Transverse colon (tissue), 4 donors: ENCODE measurements at regions not wholly inside any gene's neighbourhood (a gene's known extent, or its start where the extent isn't known, plus 50 kb on each side); places are given as distances from the start of the nearest gene placed in this dataset.
A peak's percentile ranks its signal among the peaks of the same experiment; 100 is the strongest.

Experiments
- DNase-seq: peaks from one replicate; pipeline ENCODE4 v3.0.0-alpha.2; 2019
- H3K27ac ChIP-seq, 4 donors: fragments of 200-600 bp; sonication (generic); 2 replicates each; pipeline ENCODE4 v1.5.1; 2016 to 2018; ENCODE audit warnings: inconsistent platforms in 4 of 4
- H3K27me3 ChIP-seq: fragments of 200-600 bp; sonication (generic); 2 replicates; pipeline ENCODE4 v1.5.1; 2017; ENCODE audit warnings: inconsistent platforms
- H3K36me3 ChIP-seq, 4 donors: fragments of 200-600 bp; sonication (generic); 2 replicates each; pipeline ENCODE4 v1.5.1; 2017 to 2019; ENCODE audit warnings: inconsistent platforms in 4 of 4
- H3K4me1 ChIP-seq, 4 donors: fragments of 200-600 bp; sonication (generic); 2 replicates each; pipeline ENCODE4 v1.5.1; 2017 to 2020; ENCODE audit warnings: inconsistent platforms in 4 of 4
- H3K4me3 ChIP-seq, 4 donors: fragments of 200-600 bp; sonication (generic); 1 replicate in 1 of 4; 2 replicates in 3 of 4; pipeline versions ENCODE4 v1.5.1 to v1.6.1; 2017 to 2019; ENCODE audit warnings: inconsistent platforms in 4 of 4
- H3K9me3 ChIP-seq, 2 donors: fragments of 200-600 bp; sonication (generic); 2 replicates each; pipeline ENCODE4 v1.5.1; 2017 to 2019; ENCODE audit warnings: inconsistent platforms in 2 of 2
- EP300 ChIP-seq: sonication (generic); formaldehyde crosslinking; IDR thresholded peaks from one replicate; pipeline ENCODE4 v1.6.1; 2017; ENCODE audit warnings: antibody characterized with exemption, low read depth
- POLR2A ChIP-seq: fragments of 450-650 bp; IDR thresholded peaks from one replicate; pipeline ENCODE4 v1.6.1; 2016; ENCODE audit warnings: antibody characterized with exemption, mild to moderate bottlenecking, moderate library complexity
- POLR2AphosphoS5 ChIP-seq, 3 donors: sonication (generic); formaldehyde crosslinking; IDR thresholded peaks; one replicate each; pipeline ENCODE4 v1.6.1; 2016; ENCODE audit warnings: antibody characterized with exemption in 3 of 3
- WGBS, 2 donors: methylation state at CpG; one replicate each; pipeline ENCODE4 v1.1.5; 2018; ENCODE audit warnings: low coverage in 1 of 2; 5-methylcytosine and 5-hydroxymethylcytosine counted together
- in situ Hi-C, 4 donors: fragments of 200-750 bp; cut with MboI; loops; one replicate each; pipeline versions ENCODE4 v1.15.0 to v1.15.1; 2017; ENCODE audit warnings: low sequenced_read_pairs in 3 of 4, low pct_ligation_motif_present in 1 of 4, low pct_unique_long_range_greater_than_20kb in 1 of 4
- intact Hi-C: fragments of 100-400 bp; cut with DNase I; formaldehyde crosslinking; loops from one replicate; pipeline ENCODE4 v1.15.1; 2023; ENCODE audit warnings: low total_unique reads
- TF ChIP-seq, protein P1 (sequence below), 5 experiments: fragments of 200-600 bp in 3 of 5; fragments of 450-650 bp in 2 of 5; sonication (generic) in 3 of 5; IDR thresholded peaks; 1 replicate in 2 of 5; 2 replicates in 3 of 5; pipeline ENCODE4 v1.5.1; 2016 to 2017; ENCODE audit warnings: antibody characterized with exemption in 5 of 5, inconsistent platforms in 3 of 5, mild to moderate bottlenecking in 2 of 5, moderate library complexity in 1 of 5

DNA sequence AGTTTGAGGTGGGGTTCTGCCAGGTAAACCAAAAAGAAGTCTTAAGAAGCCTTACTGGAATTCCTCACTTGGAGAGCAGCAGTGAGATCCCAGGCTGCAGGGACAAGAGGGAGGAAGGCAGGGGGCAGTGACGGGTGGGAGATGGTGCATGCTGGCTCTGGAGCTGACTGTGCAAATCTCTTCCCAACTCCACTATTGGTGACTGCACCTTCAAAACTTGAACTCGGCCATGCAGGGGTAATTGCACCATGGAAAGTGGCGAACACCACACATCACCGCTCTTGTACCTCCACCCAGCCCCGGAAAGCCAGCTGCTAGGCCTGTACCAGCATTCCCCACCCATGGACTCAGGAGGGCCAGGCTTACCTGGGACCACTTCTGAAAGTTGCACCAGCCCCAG is 51.4 kb upstream of the CDR2 start:
- Histone ChIP-seq H3K9me3 (no peaks in the 10 kb centered on the region), H3K4me3 (no peak overlapping the region), H3K27ac (peak overlapping the region in 2 of 4 donors; percentile 64 to 67), H3K4me1 (peaks cover 0 to 12% (median 0%) of the 10 kb centered on the region in 4 donors), H3K27me3 (no peaks in the 10 kb centered on the region), H3K36me3 (peaks cover 0 to 30% (median 11%) of the 10 kb centered on the region in 4 donors)
- no peak for DNase-seq
- intact Hi-C loops (no loop called here), in situ Hi-C loops (no loop called here)
- WGBS, 2 donors, result 92% methylated on average over 2 of the region's 5 CpGs; no CpG with 5 or more reads in 1 of the 2 donors
- no peak for TF ChIP-seq POLR2A
- TF ChIP-seq EP300, result no peak
- no peak for TF ChIP-seq POLR2AphosphoS5 (IDR thresholded peaks at IDR 0.05)
- TF ChIP-seq, protein P1, sequence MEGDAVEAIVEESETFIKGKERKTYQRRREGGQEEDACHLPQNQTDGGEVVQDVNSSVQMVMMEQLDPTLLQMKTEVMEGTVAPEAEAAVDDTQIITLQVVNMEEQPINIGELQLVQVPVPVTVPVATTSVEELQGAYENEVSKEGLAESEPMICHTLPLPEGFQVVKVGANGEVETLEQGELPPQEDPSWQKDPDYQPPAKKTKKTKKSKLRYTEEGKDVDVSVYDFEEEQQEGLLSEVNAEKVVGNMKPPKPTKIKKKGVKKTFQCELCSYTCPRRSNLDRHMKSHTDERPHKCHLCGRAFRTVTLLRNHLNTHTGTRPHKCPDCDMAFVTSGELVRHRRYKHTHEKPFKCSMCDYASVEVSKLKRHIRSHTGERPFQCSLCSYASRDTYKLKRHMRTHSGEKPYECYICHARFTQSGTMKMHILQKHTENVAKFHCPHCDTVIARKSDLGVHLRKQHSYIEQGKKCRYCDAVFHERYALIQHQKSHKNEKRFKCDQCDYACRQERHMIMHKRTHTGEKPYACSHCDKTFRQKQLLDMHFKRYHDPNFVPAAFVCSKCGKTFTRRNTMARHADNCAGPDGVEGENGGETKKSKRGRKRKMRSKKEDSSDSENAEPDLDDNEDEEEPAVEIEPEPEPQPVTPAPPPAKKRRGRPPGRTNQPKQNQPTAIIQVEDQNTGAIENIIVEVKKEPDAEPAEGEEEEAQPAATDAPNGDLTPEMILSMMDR (IDR thresholded peaks at IDR 0.05), result no peak

DNA sequence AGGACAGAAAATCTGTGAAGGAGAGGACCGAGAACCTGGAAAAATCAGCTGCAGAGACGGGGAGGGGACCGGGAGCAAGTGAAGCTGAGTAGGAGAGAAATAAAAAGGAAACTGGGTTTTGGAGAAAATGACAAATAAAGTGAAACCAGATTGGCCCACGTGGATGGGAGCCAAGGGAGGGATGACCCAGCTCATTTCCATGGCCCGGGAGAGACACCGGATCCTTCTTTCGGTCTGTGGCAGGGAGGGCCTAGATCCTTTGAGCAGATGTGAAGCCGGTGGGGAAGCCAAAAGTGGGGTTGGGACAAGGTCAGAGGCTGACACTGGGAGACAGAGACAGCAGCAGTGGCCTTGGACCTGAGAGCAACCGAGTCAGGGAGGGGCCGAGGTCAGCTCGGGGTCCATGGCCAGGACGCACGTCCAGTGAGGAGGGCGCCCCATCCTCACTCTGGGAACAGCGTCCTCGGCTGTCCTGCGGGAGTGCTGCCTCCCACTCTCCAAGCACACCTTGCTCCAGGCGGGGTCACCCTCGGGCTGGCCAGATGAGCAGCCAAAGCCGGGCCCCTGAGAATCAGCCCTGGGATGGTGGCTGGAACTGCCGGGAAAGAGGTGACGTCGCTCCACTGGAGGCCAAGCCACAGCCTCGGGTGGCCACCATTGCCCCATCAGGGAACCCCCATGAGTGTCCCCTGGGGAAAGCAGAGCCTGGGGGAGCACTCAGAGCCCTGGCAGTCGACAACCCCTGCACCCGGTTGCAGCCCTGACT is 50.8 kb upstream of the CDR2 start:
- WGBS, 2 donors, result 70 to 82% methylated on average over 15 to 26 of the region's 26 CpGs
- no peak for DNase-seq
- in situ Hi-C loops (no loop called here), intact Hi-C loops (no loop called here)
- Histone ChIP-seq H3K4me3 (no peak overlapping the region), H3K9me3 (no peaks in the 10 kb centered on the region), H3K27me3 (no peaks in the 10 kb centered on the region), H3K4me1 (peaks cover 0 to 12% (median 0%) of the 10 kb centered on the region in 4 donors), H3K36me3 (peaks cover 0 to 30% (median 11%) of the 10 kb centered on the region in 4 donors), H3K27ac (peak overlapping the region; percentile 64 to 74 (median 66))
- TF ChIP-seq, protein P1 (IDR thresholded peaks at IDR 0.05), result no peak
- TF ChIP-seq POLR2A, result no peak
- TF ChIP-seq EP300, result no peak
- no peak for TF ChIP-seq POLR2AphosphoS5 (IDR thresholded peaks at IDR 0.05)

DNA sequence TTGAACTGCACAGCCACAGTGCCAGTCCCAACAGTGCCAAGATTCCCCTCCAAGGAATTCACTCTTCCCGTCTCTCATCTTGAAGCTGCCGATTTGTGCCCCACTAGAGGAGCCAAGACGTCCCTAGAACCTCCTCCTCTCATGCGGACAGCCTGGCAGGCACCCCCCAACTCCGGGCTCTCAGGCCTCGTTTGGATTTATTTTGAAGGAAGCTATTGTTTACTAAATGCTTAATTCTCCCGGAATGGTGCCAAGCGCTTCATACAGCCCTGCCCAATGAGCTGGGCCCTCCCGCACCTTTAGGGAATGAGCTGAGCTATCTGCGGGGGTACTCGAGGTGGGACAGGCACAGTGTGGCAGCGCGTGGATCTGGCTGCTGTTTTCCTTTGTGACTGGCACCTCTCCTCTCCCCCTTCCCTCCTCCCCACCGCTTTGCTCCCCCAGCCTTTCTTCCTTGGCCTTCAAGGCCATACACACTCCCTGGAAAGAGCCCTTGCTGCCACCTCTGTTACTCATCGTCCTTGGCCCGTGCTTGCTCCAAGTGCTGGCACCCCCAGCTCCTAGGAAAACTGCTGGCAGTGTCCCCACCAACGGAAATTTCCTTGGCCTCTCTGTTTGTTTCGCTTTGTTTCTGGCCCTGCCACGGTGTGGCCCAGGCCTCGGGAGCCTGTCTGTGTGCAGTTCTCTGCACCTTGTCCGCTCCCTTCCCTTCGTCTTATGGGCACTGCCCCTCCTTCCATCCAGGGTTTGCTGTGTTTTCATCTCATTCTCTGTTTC is 49.9 kb upstream of the CDR2 start:
- peaks cover 0 to 12% (median 0%) of the 10 kb centered on the region in 4 donors for H3K4me1 ChIP-seq
- H3K4me3 ChIP-seq, result no peak overlapping the region
- WGBS, 2 donors, result 55 to 78% methylated on average over 6 to 21 of the region's 22 CpGs
- H3K36me3 ChIP-seq, result peaks cover 0 to 27% (median 9%) of the 10 kb centered on the region in 4 donors
- H3K27ac ChIP-seq, result peak overlapping the region; percentile 64 to 74 (median 66)
- no peak for TF ChIP-seq POLR2A
- TF ChIP-seq EP300, result no peak
- TF ChIP-seq, protein P1 (IDR thresholded peaks at IDR 0.05), result no peak
- no peak for TF ChIP-seq POLR2AphosphoS5 (IDR thresholded peaks at IDR 0.05)
- intact Hi-C loops, result no loop called here
- in situ Hi-C loops, result loop anchor here in 1 of 4 donors (25.0 kb wide), 3 partner anchors 112 to 1287 kb away; no protein-coding TSS in a partner anchor
- no peaks in the 10 kb centered on the region for H3K27me3 ChIP-seq
- H3K9me3 ChIP-seq, result no peaks in the 10 kb centered on the region
- DNase-seq, result peak; percentile 18
